22Rv1 (cell line): ENCODE measurements at regions not wholly inside any gene's neighbourhood (a gene's known extent, or its start where the extent isn't known, plus 50 kb on each side); places are given as distances from the start of the nearest gene placed in this dataset.

Experiments used
- H3K27ac ChIP-seq: fragments of 450-650 bp; 2 replicates; pipeline ENCODE4 v1.5.1; 2017
- ZFX ChIP-seq: fragments of 450-650 bp; IDR thresholded peaks from 2 replicates; pipeline ENCODE4 v1.6.1; 2017; ENCODE audit warnings: antibody characterized with exemption, borderline replicate concordance
- TF ChIP-seq, protein P1 (sequence below): fragments of 450-650 bp; IDR thresholded peaks from 2 replicates; pipeline ENCODE4 v1.5.1; 2017; ENCODE audit warnings: mild to moderate bottlenecking

DNA sequence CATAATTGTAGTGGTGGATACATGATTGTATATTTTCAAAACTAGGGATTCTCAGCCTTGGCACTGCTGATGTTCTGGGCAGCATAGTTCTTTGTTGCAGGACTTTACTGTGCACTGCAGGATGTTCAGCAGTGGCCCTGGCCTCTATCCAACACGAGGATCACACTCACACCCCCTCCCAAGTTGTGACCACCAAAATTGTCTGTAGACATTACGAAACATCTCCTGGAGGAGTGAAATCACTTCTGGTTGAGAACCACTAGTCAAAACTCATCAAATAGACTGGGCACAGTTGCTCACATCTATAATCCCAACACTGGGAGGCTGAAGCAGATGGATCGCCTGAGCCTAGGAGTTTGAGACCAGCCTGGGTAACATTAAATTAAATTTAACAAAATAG, 123.1 kb upstream of the CDYL start:
- no peak for TF ChIP-seq ZFX
- TF ChIP-seq, protein P1, sequence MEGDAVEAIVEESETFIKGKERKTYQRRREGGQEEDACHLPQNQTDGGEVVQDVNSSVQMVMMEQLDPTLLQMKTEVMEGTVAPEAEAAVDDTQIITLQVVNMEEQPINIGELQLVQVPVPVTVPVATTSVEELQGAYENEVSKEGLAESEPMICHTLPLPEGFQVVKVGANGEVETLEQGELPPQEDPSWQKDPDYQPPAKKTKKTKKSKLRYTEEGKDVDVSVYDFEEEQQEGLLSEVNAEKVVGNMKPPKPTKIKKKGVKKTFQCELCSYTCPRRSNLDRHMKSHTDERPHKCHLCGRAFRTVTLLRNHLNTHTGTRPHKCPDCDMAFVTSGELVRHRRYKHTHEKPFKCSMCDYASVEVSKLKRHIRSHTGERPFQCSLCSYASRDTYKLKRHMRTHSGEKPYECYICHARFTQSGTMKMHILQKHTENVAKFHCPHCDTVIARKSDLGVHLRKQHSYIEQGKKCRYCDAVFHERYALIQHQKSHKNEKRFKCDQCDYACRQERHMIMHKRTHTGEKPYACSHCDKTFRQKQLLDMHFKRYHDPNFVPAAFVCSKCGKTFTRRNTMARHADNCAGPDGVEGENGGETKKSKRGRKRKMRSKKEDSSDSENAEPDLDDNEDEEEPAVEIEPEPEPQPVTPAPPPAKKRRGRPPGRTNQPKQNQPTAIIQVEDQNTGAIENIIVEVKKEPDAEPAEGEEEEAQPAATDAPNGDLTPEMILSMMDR: no peak
- no peak overlapping the region for H3K27ac ChIP-seq

DNA sequence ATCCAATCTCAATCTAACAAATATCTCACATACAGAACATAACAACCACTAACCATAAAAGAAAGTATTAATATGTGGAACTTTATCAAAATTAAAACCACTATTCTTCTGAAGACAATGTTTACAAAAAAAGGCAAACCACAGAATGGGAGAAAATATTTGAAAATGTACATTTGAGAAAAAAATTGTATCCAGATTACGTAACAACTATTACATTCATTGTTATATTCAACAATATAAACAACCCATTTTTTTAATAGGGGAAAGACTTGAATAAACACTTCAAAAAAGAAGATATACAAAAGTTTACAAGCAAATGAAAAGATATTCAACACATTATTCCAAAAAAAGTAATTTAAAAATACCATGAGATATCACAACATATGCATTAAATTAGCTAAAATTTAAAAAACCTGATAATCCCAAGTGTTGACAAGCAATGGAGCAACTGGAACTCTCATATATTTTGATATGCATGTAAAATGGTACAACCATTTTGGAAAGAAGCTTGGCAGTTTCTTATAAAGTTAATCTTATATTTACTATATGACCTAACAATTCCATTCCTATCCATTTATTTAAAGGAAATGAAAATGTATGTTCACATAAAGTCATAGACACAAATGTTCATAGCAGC, 124.3 kb upstream of the CDYL start:
- no peak overlapping the region for H3K27ac ChIP-seq
- no peak for TF ChIP-seq ZFX
- TF ChIP-seq, protein P1: no peak

DNA sequence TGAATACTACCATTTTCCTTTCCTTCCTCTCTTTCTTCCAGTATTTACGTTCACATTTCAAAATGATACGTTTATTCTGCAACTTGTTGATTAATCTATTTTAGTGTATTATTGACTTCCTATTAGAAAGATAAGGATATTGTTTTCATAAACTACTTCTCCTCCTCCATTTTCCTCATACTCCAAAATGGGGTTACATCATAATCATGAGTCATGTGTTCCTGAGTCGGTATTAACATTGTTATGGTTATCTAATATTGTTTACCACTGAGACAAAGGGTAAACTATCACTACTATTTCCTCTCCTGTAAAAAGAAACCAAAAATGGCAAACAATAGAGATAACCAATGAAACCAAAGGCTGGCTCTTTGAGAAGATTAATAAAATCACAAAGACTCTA, 126.5 kb upstream of the CDYL start:
- no peak overlapping the region for H3K27ac ChIP-seq
- TF ChIP-seq ZFX: no peak
- TF ChIP-seq, protein P1: no peak

DNA sequence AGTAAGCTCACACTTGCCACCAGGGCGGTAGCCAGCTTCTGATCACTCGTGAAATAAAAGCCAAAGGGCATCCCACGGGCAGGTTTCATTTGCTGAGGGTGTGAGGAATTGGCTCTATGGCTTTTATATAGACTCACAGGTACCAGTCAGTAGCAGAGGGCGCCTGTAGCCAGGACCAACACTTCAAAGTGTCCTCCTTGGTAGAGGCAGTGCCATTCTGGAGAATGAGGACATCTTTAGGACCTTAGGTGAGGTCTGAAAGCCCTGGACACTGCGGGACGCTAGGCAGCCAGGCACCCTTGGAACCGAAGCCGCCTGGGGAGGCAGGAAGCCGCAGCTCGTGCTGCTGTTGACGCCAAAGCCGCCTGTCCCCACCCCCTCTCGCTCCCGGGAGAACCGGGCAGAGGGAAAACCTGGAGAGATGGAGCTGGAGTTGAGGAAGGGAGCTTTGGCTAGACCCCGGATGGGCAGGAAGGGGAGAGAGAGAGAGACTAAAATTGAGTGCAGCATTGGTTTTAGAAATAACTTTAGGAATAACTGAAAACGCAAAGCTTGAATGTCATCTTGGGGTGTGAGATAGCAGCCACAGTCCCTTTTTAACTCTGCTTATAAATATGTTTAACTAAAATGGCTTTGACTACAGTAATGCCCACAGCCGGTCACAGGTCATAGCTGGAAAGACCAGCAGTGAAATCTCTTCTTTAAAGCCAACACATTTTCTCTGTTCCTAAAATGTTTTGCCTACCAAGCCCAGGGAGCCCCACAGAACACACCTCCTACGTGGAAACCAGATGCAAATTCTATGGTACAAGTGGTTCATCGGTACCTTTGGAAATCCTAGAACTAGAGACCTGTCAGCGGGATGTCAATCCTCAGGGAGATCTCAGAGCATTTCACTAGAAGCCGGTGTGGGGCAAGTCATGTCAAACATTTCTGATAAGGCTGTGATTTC, 128.5 kb upstream of the CDYL start:
- H3K27ac ChIP-seq: peak overlapping the region; percentile 25; the same call in 1 of the 2 replicates
- TF ChIP-seq, protein P1: no peak
- no peak for TF ChIP-seq ZFX

DNA sequence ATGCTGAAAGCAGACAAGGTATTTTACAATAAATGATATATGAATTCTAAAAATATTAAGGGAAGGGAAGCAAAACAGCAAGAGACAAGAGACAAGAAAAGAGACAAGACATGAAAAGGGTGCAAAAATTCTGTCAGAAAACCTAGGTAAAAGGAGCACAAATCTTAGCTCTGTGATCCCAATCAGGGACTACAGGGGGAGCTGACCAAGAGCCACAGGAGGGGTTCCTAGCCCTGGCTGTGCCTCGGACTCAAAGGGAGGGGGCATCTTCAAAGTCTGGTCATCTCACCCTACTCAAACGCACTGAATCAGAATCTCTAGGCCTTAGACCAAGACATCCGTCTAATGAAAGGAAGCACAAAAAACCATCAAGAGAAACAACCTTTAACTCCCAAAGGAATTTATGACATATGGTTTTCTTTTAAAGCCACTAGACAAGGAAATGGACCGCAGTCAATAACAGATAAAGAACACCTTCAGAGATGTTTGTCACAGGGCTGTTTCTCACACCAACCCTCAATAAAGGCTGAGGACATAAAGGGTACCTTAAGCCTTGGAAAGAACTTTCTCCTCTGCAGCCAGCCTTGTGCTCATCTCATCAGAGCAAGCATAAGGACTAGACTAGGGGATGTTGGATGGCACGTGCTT, 130.4 kb upstream of the CDYL start:
- no peak for TF ChIP-seq ZFX
- TF ChIP-seq, protein P1: no peak
- H3K27ac ChIP-seq: no peak overlapping the region

DNA sequence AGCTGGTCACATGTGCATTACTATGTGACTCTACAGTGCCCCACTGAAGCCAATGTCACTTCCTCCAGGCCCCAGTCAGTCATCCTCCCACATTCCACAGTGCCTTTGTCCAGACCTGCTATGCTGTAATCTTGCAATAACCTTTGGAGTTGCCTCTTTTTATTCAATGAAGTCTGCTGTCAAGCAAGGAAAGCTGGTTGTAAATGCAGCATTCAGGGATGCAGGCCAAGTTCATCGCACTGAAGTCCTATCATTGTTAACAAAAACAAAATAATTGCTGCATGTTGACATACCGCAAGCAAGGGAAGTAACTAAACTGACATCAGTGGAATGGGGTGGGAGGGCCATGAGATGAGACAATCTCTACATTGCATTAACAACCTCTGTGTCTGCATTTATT, 131.2 kb upstream of the CDYL start:
- TF ChIP-seq, protein P1: no peak
- no peak for TF ChIP-seq ZFX
- H3K27ac ChIP-seq: no peak overlapping the region
